Ectodermal cell (in vitro differentiated cells): ENCODE measurements at regions not wholly inside any gene's neighbourhood (a gene's known extent, or its start where the extent isn't known, plus 50 kb on each side); places are given as distances from the start of the nearest gene placed in this dataset.

ENCODE experiments used
- H3K27ac ChIP-seq: 2 replicates; pipeline ENCODE4 v1.7.0; 2013; ENCODE audit warnings: mild to moderate bottlenecking, low read depth, low read length; ENCODE audit not compliant: insufficient read depth, poor library complexity, severe bottlenecking
- H3K27me3 ChIP-seq: 2 replicates; pipeline ENCODE4 v1.7.0; 2013; ENCODE audit warnings: mild to moderate bottlenecking, low read length; ENCODE audit not compliant: insufficient read depth, control insufficient read depth, poor library complexity, severe bottlenecking
- H3K36me3 ChIP-seq: one replicate; pipeline ENCODE4 v1.7.0; 2013; ENCODE audit warnings: low read length; ENCODE audit not compliant: control insufficient read depth, insufficient read depth
- H3K4me1 ChIP-seq: one replicate; pipeline ENCODE4 v1.7.0; 2013; ENCODE audit warnings: low read length; ENCODE audit not compliant: control insufficient read depth, insufficient read depth
- H3K4me3 ChIP-seq: 2 replicates; pipeline ENCODE4 v1.7.0; 2013; ENCODE audit warnings: low read depth, low read length, control low read depth; ENCODE audit not compliant: insufficient read depth
- H3K9me3 ChIP-seq: 2 replicates; pipeline ENCODE4 v1.7.0; 2013; ENCODE audit warnings: mild to moderate bottlenecking, low read length, moderate library complexity; ENCODE audit not compliant: control insufficient read depth
- WGBS, 2 experiments: methylation state at CpG; one replicate each; pipeline ENCODE4 v1.1.7; 2013; ENCODE audit warnings: missing lambda C conversion rate in 2 of 2; 5-methylcytosine and 5-hydroxymethylcytosine counted together

DNA sequence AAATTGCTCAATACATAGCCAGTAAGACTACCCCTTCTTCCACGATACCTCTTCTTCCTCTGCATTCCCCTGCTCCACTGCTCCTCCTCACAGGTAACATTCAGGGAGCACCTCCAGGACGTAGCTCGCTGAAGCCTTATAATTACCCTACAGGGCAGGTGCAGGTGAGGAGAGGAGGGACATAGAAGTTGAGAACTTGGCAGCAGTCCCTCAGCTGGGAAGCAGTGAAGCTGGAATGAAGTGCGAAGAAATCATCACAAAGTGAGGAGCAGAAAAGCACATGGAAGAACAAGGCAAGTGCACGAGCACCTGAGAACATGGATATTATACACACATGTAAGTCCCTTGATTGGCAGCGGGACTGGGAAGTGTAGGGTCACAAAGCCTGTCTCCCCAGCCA, 118.2 kb downstream of the HSD17B3 start:
- Histone ChIP-seq H3K27ac (no peak overlapping the region), H3K4me3 (no peak overlapping the region), H3K4me1 (peaks cover 8% of the 10 kb centered on the region), H3K9me3 (no peaks in the 10 kb centered on the region), H3K27me3 (peaks cover 33% of the 10 kb centered on the region), H3K36me3 (no peaks in the 10 kb centered on the region)
- WGBS, 2 experiments: 94% methylated on average over 6 of the region's 6 CpGs

DNA sequence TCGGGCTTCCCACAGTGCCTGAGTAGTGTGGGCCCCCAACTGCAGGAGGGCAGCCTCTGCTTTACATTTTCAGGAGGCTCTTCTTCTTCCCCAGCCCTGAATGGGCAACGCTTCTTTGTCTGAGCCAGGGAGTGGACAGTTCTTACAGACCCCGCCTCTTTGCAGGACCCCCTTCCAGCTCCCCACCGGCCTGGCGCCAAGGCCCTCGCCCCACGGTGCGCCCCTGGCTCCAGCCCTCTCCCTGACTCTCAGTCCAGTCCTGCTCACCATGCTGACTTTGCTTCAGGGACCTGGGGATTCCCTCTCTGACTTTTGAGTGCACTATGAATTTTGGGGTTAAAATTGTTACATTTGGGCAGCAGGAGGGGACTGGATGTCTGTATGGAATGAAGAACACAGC, 123.8 kb downstream of the HSD17B3 start:
- Histone ChIP-seq H3K27me3 (peaks cover 10% of the 10 kb centered on the region), H3K4me1 (peaks cover 9% of the 10 kb centered on the region), H3K27ac (no peak overlapping the region), H3K4me3 (no peak overlapping the region), H3K9me3 (no peaks in the 10 kb centered on the region), H3K36me3 (no peaks in the 10 kb centered on the region)
- WGBS, 2 experiments: 86 to 91% methylated on average over 8 of the region's 8 CpGs

DNA sequence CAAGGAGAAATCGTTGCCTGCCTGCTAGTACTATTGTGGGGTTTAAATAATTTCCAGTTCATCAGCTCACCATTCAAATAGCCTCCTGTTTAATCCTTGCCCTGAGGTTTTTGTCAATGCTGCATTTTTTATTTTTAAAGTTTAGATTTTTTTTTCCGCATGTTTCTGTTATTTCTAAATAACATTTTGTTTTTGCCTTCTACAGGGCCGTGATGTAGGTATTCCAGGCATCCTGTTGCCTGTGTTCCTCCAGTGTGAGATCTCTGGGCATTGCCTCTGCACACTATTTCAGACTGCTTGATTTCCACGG, 124.3 kb downstream of the HSD17B3 start:
- Histone ChIP-seq H3K4me3 (no peak overlapping the region), H3K27ac (no peak overlapping the region), H3K27me3 (peaks cover 14% of the 10 kb centered on the region), H3K36me3 (no peaks in the 10 kb centered on the region), H3K4me1 (peaks cover 9% of the 10 kb centered on the region), H3K9me3 (no peaks in the 10 kb centered on the region)
- WGBS, 2 experiments: 81 to 90% methylated on average over 3 to 4 of the region's 4 CpGs

DNA sequence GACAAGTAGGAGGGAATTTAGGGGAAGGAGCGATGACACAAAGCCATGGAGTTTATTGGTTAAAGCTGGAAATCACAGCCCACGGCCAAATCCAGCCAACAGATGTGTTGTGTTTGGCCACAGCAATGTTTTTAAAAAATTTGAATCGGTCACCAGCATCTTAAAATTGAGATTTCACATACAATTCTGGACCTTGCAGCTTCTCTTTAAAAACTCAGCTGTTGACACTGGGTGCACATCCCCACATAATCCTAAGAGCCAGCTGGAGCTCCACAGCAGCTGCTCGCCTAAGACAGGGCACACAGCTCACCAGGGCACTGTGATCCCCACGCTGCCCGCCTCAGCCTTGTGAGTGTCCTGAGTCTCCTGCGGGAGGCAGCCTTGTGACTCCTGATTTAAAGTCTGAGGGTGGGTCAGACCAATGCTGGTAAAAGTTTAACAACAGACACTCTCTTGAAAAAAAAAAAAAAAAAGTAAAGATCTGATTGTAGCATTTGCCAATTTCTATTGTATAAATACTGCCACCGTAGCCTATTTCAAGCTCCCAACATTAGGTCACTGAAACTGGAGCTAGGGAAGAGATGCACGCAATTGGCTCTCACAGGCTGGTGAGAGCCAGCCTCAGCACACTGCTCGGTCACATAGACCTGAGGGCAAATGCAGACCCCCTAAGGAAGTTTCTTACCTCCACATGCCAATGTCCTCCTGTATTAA, 124.8 kb downstream of the HSD17B3 start:
- peaks cover 19% of the 10 kb centered on the region for H3K27me3 ChIP-seq
- H3K9me3 ChIP-seq: no peaks in the 10 kb centered on the region
- WGBS, 2 experiments: 68% methylated on average over 10 of the region's 10 CpGs
- H3K27ac ChIP-seq: no peak overlapping the region
- H3K4me3 ChIP-seq: no peak overlapping the region
- peaks cover 9% of the 10 kb centered on the region for H3K4me1 ChIP-seq
- no peaks in the 10 kb centered on the region for H3K36me3 ChIP-seq

DNA sequence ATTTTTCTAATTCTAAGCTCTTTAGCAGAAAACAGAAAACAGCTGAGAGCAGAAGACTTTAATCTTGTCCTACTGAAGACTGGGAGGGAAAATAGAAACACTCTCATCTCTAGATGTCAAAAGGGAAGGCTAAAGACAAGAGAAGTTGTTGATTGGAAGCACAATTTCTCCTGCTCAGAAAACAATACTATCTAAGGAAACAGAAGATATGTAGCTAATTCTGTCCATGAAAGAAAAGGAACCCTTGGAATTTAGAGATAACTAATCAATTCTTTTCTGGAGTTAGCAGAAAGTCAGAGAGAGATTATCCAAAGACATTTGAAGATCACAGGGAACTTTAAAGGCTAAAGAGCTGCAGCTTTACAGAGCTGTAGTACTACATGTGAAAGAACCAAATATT, 126.2 kb downstream of the HSD17B3 start:
- no peaks in the 10 kb centered on the region for H3K36me3 ChIP-seq
- H3K27ac ChIP-seq: no peak overlapping the region
- peaks cover 9% of the 10 kb centered on the region for H3K4me1 ChIP-seq
- H3K9me3 ChIP-seq: no peaks in the 10 kb centered on the region
- peaks cover 33% of the 10 kb centered on the region for H3K27me3 ChIP-seq
- no peak overlapping the region for H3K4me3 ChIP-seq

DNA sequence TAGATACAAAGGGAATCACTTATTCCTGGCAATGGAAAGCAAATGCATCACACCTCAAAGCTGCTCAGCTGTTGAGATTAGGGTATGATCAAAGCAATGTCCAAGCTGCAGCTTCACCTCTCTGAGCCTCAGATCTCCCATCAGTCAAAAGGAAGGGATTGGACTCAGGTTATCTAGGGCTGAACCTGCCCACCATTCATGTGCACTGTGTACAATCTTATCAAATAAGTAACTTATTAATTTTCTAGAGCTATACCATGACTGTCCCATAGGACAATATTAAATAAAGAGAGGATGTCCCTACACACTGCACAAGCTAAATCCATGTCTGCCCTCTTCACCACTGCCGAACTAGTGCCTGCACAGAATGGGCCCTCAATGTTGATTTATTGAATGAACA, 127.0 kb downstream of the HSD17B3 start:
- Histone ChIP-seq H3K9me3 (no peaks in the 10 kb centered on the region), H3K27ac (no peak overlapping the region), H3K4me1 (peaks cover 12% of the 10 kb centered on the region), H3K36me3 (no peaks in the 10 kb centered on the region), H3K27me3 (peaks cover 41% of the 10 kb centered on the region), H3K4me3 (no peak overlapping the region)
- 86% methylated on average over 1 of the region's 1 CpG for WGBS, 2 experiments

DNA sequence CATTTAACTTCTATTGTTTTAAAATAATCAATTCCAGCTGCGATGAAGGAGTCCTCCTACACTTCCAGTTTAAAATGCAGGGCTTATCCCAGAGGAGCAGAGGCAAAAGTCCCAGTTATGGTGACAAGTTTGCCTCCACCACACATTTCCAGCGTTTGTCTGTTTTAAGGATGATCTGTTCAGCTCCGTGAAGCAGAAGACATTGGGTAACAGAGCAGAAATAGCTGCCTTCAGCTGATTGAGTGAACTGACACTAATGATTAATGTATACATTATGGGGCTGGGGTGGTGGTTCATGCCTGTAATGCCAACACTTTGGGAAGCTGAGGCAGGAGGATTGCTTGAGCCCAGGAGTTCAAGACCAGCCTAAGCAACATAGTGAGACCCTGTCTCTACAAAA, 127.6 kb downstream of the HSD17B3 start:
- no peaks in the 10 kb centered on the region for H3K36me3 ChIP-seq
- WGBS, 2 experiments: 86 to 88% methylated on average over 3 of the region's 3 CpGs
- no peaks in the 10 kb centered on the region for H3K9me3 ChIP-seq
- H3K4me1 ChIP-seq: peaks cover 15% of the 10 kb centered on the region
- peaks cover 46% of the 10 kb centered on the region for H3K27me3 ChIP-seq
- no peak overlapping the region for H3K27ac ChIP-seq
- no peak overlapping the region for H3K4me3 ChIP-seq

DNA sequence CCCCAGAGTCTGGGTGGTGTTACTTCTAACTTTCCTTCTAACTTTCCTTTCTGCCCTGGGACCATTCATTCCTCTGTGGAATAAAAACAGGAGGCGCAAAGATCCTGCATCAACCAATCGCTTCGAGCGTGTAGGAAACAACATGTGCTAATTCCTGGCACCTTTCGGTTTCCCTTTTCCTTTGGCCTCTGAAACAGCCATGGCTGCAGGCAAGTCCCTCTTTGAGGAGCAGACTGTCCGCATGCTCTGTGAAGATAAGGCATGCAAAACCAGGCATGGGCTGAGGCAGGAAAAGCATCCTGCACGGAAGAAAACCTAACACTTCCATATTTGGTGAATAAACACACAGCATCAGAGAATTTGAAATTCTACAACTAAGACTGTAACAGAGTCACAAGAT, 128.3 kb downstream of the HSD17B3 start:
- 92 to 96% methylated on average over 7 of the region's 7 CpGs for WGBS, 2 experiments
- no peaks in the 10 kb centered on the region for H3K9me3 ChIP-seq
- peaks cover 15% of the 10 kb centered on the region for H3K4me1 ChIP-seq
- peaks cover 53% of the 10 kb centered on the region for H3K27me3 ChIP-seq
- no peaks in the 10 kb centered on the region for H3K36me3 ChIP-seq
- H3K4me3 ChIP-seq: no peak overlapping the region
- H3K27ac ChIP-seq: no peak overlapping the region

DNA sequence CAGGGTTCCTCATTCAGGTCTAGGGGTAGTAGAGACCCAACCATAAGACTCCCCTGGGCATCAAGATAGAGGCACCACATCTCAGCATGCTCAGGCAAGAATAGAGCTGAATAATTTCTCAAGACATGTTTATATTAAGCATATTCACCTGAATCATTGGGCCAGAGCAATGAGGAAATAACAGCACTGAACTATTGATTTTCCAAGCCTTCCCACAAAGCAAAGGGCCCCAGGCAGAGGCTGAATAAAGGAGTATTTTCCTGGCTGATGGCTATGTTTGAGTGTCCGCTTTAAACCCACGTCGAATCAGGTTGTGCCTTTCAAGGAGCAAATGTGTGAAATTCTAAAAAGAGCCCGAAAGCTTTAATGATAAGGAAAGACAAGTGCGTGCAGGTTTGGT, 129.2 kb downstream of the HSD17B3 start:
- Histone ChIP-seq H3K27ac (no peak overlapping the region), H3K4me3 (no peak overlapping the region), H3K36me3 (no peaks in the 10 kb centered on the region), H3K9me3 (no peaks in the 10 kb centered on the region), H3K27me3 (peaks cover 58% of the 10 kb centered on the region), H3K4me1 (peaks cover 8% of the 10 kb centered on the region)
- WGBS, 2 experiments: 94 to 97% methylated on average over 5 of the region's 5 CpGs

DNA sequence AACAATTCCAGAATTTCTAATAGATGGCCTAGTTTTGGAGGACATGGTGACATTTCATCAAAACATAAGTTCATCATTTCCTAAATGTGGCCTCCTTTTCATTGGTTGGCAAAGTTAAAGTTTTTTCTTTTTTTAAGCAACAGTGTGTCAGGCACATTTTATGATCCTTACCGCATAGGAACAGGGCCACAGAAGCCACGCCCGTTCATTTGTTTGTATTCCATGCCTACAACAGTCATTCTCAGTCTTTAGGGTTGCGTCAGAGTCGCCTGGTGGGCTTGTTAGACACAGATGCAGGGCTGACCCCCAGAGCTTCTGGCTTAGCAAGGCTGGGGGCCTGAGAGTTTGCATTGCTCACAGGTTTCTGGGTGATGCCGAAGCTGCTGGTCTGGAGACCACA, 130.2 kb downstream of the HSD17B3 start:
- no peak overlapping the region for H3K4me3 ChIP-seq
- H3K4me1 ChIP-seq: peaks cover 6% of the 10 kb centered on the region
- no peaks in the 10 kb centered on the region for H3K36me3 ChIP-seq
- H3K9me3 ChIP-seq: no peaks in the 10 kb centered on the region
- H3K27me3 ChIP-seq: peaks cover 65% of the 10 kb centered on the region
- no peak overlapping the region for H3K27ac ChIP-seq
- WGBS, 2 experiments: 85% methylated on average over 6 of the region's 6 CpGs

DNA sequence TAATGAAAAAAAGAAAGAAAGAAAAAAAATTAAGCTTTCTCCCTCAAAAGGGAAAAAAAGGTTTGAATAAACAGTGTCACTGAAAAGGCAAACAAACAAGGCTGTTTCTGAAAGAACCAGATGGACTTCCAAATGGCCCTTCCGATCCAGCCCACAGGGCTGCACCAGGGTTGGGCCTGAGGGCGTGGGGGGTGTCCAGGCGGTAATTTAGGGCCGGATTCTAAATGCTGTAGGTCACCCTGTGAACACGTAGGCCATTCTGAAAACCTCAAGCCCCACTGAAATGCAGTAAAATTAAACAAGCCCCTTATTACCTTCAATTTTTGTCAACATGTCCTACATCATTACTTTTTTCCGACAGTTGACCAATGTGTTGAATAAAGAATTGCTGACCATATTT, 132.1 kb downstream of the HSD17B3 start:
- no peaks in the 10 kb centered on the region for H3K36me3 ChIP-seq
- no peaks in the 10 kb centered on the region for H3K9me3 ChIP-seq
- H3K4me3 ChIP-seq: no peak overlapping the region
- WGBS, 2 experiments: 33 to 43% methylated on average over 5 to 6 of the region's 6 CpGs
- H3K27ac ChIP-seq: no peak overlapping the region
- H3K4me1 ChIP-seq: peaks cover 6% of the 10 kb centered on the region
- peaks cover 69% of the 10 kb centered on the region for H3K27me3 ChIP-seq
